ENCODE measurements at regions not wholly inside any gene's neighbourhood (a gene's known extent, or its start where the extent isn't known, plus 50 kb on each side); places are given as distances from the start of the nearest gene placed in this dataset.
"Not testable (repeated sequence)": the region's sequence is repeated elsewhere in the genome, so short reads cannot be mapped to it uniquely, and the experiment has no call there.

DNA sequence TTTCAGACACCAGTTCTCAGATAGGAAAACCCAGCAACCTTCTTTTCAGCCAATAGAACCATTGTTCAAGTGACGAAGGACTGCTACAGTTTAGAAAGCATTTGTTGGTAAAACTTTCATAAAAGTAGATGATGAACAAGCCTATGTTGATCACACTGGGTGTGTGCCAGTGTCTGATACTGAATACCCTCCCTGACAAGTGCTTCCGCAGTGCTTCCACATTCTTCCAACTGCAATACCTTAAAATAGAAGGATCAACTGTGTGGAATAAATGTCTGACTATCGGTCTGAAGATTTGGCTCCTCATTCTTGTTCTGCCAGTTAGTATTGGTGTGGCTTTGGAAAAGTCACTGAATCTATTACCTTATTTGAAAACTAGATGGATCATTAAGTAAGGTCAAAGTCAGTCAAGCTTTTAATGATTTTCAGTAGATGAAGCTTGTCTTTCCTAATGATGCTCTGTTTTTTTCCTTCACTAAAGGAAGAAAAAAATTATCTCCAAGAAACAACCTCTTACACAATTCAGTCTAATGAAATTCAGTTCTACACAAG, 479.4 kb upstream of the CBLB start:
- DNase-seq (ENCODE audit: low read depth in 2 of 2): no peak

DNA sequence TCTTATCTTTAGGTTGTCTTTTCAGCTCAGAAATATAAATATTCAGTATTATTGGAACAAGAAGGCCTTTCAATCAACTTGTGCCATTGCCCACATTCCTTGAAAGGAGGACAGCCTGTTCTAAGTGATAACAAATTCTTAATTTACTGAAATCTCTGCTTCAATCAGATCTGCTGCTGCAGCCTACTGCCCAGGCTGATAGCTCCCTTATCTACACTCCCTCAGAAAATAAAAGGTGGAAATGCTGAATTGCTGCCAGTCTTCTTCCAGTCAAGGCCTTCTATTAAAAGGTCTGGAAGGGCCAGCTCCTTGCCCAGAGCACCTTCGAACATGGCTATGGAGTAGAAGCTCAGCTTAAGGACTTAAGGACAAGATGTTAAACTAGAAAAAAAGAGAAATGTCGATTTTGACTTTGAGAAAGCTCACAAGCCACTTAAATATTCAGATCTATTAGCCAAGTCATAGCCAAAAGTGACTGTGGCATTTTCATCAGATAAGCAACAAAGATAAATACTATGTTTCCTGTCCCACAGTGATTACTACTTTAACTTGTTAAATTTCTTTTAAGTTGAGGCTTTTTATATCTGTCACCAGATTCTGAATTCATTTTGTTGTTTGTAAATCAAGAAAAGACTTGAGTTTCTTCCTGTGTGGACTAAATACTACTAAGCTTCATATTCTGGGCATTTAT, 480.5 kb upstream of the CBLB start:
- no peak for DNase-seq (ENCODE audit: low read depth in 2 of 2)

DNA sequence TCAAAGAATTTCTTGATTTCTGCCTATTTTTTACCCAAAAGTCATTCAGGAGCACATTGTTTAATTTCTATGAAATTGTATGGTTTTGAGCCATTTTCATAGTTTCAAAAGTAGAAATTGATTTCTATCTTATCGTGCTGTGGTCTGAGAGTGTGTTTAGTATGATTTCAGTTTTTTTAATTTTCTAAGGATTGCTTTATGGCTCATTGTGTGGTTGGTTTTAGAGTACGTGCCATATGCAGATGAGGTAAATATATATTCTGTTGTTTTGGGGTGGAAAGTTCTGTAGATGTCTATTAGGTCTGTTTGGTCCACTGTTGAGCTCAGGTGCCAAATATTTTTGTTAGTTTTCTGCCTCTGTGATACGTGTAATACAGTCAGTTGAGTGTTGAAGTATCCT, 487.1 kb upstream of the CBLB start:
- no peak for DNase-seq (ENCODE audit: low read depth in 2 of 2)

DNA sequence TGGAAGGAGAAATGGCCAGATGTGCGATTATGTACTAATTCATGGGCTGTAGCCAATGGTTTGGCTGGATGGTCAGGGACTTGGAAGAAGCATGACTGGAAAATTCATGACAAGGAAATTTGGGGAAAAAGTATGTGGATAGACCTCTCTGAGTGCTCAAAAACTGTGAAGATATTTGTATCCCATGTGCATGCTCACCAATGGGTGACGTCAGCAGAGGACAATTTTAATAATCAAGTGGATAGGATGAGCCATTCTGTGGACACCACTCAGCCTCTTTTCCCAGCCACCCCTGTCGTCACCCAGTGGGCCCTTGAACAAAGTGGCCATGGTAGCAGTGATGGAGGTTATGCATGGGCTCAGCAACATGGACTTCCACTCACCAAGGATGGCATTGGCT, 490.9 kb upstream of the CBLB start:
- no peak for DNase-seq (ENCODE audit: low read depth in 2 of 2)

DNA sequence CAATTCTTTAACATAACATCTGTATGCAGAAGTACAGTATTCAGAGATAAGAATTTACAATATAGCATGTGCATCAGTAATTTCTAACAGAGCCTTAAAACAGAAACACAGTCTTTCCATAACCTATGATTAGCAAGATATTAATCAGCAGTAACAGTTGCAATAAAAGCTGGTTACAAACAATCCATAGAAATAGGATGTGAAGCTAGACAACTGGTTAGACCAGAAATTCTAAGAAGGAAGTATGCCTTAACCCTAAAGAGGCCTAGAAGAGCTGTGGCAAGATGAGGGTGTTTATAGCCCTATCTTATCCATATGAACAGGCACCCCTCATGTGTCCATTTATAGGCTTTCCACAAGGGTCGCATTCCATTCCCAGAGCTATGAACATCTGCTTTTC, 492.1 kb upstream of the CBLB start:
- not testable (repeated sequence) for DNase-seq (ENCODE audit: low read depth in 2 of 2)

DNA sequence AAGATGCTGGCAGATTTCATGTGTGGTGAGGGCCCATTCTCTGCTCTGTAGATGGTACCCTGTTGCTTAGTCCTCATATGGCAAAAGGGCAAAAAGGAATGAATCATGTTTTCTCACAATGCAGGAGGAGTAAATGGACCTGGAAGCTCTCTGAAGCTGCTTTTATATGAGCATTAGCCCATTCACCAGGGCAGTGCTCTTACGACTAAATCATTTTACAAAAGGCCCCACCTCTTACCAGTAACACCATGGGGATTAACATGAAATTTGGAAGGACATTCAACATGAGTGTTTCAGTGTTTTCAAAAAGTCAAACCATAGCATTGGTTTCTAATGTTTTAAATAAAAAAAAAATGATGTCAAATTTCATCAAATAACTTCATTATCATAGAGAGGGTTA, 495.7 kb upstream of the CBLB start:
- DNase-seq (ENCODE audit: low read depth in 2 of 2): no peak

DNA sequence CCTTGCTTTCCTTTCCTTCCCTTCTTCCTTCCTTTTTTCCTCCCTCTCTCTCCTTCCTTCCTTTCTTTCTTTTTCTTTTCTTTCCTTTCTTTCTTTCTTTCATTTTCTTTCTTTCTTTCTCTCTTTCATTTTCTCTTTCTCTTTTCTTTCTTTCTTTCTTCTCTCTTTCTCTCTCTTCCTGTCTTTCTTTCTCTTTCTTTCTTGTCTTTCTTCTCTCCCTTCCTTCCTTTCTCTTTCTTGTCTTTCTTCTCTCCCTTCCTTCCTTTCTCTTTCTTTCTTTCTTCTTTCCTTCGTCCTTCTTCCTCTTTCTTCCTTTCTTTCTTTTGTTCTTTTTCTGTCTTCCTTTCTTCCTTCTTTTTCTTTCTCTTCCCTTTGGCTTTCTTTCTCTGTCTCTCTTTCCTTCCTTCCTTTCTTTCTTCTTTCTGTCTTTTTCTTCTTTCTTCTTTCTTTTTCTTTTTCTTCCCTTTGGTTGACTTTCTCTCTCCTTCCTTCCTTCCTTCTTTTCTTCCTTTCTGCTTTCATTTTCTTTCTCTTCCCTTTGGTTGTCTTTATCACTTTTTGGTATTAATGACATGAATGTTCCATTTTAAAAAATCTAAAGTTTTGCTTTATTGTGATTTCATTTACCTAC, 496.4 kb upstream of the CBLB start:
- no peak for DNase-seq (ENCODE audit: low read depth in 2 of 2)

DNA sequence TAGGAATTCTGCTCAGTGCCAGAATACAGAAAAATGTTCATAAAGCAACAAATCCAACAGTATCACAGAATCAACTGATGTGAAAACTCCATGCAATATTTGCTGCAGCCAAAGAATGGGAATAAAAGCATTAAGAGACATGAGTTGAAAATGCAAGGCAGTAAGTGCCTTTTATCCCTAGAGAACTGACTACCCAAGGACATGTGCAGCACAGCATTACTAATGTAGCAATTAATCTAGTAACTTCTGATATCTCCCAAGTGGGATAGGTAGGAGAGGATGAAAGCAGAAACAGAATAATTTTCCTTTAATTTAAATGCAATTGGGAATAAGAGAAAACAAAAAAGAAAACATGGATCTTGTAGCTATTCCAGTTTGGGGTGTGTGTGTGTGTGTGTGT, 497.5 kb upstream of the CBLB start:
- no peak for DNase-seq (ENCODE audit: low read depth in 2 of 2)

DNA sequence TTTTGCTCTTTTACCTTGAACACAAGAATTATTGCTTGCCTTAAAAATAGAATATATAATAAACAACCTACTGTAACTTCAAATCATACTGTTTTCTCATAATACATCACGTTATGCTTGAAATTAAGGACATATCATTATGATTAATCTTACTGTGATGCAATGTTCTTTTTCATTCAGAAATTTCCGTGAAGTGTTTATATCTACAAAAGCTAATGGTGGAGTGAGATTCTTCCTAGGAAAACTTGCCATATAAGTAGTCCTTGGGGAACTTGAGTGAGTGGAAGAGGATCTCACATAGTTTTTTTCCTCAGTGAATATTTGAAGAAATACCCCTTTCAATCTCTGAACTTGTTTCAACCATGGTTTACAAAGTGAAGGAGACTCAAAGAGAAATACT, 498.7 kb upstream of the CBLB start:
- no peak for DNase-seq (ENCODE audit: low read depth in 2 of 2)

DNA sequence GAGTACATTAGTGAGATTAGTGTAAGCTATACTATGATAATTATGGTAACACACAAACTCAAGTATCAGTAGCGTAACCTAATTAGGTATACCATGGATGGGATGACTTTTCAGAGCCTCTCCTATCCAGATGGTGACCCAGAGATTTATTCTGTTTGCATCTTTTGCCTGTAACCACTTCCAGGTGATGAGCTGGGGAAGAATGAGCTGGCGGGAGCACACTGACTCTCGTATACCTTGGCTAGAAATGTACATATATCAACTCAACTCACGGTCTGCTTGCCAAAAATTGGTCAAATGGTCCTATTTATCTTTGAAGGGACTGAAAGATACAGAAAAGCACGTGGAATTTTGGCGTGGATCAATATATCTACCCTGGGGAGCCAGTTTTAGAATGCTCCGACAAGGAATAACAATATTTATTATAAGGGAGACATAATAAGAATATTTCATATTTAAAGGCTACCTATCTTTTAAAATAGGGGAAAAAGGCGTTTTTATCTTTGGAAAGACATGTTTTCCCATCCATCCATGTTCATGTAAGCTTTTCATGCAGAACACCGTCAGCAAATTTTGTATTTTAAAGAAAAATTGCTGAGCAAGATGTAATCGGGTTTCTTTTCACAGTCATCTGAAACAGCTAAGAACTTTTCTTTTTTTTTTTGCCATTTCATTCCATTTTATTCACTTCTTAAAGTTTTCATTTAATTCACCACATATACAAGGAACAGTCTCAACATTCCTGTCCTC, 502.6 kb upstream of the CBLB start:
- DNase-seq (ENCODE audit: low read depth in 2 of 2): no peak

DNA sequence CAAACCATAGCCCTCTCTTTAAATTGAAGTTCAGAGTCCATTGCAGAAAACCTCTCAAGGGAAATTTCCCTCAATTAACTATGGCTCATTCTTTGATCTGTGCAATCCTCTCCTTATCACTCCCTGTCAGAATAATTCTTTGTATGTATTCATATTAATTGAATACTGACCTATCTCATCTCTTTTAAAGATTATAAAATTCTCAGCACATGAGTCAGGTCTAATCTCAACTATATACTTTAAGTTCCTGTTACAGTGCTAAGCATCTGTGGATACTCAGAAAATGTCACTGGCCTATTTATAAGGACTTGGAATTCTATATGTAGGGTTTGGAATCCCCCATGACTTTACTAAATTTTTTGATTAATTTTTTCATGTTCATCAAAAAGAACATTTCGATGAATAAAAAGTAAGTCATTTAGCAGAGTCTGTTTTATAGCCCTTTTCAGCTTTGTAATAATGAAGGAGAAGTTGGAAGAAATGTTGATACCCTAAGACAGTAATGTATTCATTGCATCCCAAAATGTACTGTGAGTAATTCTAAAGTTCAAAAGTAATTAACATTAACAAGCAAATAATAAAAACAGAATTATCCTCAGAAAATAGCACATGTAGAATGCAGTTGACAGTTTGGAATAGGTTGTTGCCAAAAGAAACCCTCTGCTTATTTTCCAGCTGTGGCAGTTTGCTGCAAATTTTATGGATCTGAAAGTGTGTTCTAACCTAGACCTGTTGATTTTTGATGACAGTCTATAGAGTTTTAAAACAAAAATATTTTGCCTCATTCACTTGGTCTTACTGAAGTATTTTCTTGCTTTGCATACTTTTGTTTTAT, 503.4 kb upstream of the CBLB start:
- DNase-seq (ENCODE audit: low read depth in 2 of 2): no peak

DNA sequence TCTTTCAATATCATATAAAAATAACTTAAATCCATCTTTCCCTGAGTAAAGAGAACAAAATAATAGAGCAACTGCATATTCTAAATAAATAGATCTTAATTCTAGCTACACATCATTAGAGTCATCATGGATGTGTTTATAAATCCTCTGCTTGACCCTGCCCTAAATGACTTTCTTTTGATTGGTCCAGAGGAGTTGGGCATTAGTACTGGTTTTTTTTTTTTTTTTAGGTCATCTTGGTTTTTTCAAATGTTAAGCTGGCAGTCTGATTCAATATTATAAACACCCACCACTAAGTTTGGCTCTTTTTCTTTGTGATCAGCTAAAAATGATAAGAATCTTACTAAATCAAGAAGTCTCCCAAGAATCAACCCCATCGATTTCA, 504.0 kb upstream of the CBLB start:
- DNase-seq (ENCODE audit: low read depth in 2 of 2): no peak

DNA sequence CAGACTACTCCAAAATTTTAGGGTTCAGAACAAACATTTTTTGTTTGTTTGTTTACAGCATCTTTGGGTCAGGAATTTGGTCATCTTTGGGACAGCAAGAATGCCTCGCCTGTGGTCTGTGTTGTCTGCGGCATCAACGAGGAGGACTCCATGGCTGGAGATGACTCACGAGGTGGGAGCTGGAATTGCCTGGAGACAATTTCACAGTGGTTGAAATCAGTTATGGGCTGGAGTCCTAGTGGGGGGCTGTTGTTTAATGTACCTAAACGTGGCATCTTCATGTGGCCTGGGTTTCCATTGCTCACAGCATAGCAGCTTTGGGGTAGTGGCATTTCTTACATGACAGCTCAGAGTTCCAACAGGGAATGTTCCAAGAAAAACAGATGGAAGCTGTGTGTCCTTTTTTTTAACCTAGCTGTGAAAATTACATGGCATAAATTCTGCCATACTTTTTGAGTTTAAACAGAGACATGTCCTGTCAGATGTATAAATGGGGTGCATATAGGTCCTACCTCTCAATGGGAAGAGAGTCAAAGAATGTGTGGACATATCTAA, 507.3 kb upstream of the CBLB start:
- no peak for DNase-seq (ENCODE audit: low read depth in 2 of 2)

DNA sequence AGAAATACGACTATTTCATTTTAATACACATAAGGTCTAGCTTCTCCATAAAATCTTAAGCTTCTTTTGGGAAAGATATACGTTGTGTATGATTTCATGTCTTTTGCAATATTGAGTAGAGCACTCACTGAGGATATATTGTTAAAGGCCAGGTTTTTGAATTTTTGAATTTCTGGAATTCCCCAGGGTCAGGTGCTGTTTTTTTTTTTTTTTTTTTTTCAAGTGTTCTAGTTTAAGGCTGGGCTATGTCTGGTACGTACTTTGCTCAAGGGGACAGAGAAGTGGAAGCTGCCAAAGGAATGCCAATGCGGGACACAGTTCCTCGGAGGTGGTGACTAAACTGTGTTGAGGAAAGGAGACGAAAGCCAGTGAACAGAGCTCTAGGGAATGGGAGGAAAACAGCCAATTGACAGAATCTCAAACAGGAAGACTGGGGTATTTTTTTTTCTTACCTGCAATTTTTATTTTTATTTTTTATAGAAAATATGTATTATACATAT, 510.5 kb upstream of the CBLB start:
- DNase-seq (ENCODE audit: low read depth in 2 of 2): no peak

DNA sequence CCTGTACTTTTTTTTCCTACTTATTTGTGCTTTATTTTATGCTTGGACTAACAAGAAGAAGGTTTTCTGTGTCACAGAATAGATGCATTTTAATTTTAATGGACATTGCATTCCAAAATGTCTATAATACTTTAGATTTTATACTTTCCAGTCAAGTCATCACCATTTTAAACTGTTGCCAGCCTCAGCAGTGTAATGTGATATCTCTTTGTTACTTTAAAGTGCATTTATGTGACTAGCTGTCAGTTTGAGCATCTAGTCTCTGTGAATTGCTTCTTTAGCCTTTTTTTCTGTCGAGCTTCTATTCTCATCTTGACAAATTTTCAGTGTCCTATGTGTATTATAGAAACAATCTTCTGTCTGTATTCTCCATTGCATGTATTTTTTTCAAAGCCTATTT, 511.4 kb upstream of the CBLB start:
- no peak for DNase-seq (ENCODE audit: low read depth in 2 of 2)

DNA sequence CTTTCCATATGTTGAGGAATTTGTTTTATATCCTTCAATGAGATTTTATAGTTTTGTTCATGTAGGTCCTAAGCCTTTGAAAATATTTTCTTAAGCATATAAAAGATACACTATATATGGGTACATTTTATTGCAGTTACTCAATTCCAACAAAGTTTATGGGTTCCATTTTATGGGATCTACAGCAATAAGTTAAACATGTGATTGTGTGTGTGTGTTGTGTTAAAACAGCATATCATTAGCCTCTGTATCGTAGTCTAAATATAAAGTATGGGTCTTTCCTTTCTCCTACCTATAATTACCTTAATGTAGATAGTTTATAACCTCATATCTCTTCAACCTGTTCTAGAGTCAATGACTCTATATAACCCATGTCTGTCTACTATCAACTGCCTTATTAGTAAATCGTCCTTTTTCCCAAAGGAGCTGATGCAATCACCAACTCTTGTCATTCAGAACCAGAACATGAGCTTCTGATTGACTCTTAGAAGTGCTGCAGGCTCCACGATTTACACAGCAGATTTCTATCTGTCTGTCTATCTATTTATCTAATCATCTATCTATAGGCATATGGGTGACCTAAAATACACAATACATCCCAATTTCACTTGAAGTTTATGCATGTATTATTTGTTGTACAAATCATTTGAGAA, 512.6 kb upstream of the CBLB start:
- no peak for DNase-seq (ENCODE audit: low read depth in 2 of 2)

DNA sequence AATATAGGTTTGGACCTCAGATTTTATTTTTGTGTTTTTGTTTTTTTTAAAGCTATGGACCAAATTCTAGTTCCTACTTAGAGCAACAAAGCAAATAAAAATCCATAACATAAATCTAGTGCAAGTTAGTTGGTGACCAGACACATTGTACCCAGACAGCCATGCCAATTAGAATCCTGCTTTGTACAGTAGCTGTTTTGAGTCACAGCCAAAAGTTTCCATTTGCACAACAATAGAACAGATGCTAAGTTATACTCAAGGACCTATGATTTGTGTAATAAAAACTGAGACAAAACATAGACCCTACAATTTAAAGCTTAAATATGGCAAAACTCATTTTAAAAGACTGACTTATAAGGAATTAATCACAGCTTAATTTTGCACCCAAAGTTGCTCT, 513.1 kb upstream of the CBLB start:
- no peak for DNase-seq (ENCODE audit: low read depth in 2 of 2)

DNA sequence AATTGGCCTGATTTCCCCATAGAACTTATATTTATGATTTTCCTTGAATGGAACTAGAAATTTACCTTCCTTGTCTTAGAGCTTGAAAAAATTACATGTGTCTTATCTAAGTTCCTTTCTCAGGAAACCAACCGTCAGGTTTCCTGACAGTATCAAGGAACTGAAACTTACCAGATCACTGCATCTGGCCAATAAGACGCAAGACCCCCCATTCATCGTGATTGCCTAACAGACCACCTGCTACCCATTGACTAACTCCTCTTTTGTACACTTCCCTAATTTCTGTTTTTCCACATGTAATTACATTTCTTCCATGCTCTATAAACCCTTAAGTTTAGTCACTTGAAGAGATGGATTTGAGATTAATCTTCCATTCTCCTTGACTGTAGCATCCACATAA, 517.2 kb upstream of the CBLB start:
- no peak for DNase-seq (ENCODE audit: low read depth in 2 of 2)

DNA sequence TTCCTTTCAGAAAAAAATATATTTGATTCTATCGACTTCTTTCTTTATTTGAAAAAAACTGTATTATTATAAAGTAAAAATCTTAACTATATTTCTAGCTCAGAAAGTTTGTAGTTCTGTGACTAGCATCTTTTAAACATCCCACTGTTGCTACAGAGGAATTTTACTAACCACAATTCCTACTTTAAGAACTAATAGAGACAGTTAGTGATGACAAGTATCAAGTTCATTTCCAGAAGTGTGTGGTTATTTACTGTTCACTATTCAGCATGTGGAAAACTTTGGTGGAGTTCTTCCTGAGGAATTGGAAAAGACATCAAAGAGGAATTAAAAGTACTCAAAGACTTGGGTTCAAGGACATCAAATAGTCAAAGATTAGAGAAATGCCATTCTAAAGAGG, 524.1 kb upstream of the CBLB start:
- DNase-seq (ENCODE audit: low read depth in 2 of 2): no peak

DNA sequence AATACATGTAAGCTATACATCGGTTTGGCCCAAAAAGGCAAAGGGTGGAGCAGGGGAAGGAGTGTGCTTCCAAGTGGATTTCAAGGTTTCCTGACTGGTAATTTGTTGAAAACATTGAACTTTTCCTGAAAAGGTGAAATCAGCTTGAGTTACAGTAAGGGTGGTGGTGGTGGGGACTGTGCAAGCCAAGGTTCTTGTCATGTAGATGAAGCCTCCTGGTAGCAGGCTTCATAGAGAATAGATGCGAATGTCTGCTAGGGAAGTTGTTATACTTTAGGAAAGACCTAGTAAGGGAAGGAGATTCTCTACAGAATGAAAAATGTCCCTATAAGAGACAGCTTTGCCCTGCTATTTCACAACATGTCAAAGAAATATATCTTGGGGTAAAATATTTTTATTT, 528.2 kb upstream of the CBLB start:
- no peak for DNase-seq (ENCODE audit: low read depth in 2 of 2)
